ENCODE measurements at regions not wholly inside any gene's neighbourhood (a gene's known extent, or its start where the extent isn't known, plus 50 kb on each side); places are given as distances from the start of the nearest gene placed in this dataset.

DNA sequence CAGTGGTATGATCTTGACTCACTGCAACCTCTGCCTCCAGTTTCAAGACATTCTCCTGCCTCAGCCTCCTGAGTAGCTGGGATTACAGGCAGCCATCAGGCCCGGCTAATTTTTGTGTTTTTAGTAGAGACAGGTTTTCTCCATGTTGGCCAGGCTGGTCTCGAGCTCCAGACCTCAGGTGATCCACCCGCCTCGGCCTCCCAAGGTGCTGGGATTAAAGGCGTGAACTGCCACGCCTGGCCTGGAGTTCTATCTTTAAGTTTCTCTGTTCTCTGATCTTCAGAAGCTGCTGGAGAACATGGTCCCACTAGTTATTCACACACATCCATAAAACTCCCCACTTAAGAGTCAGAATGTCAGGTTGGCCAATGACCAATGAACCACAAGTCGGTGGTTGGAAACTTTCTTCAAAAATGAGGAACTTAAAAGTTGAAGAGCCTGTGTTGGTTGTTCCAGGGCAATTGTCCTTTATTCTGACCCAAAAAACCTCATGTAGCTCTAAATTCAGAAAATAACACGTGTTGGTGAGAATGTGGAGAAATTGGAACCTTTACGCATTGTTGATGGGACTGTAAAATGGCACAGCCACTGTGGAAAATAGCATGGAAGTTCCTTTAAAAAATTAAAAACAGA is 55.9 kb upstream of the PIK3CB start:
- DNase-seq, result peak; percentile 96

DNA sequence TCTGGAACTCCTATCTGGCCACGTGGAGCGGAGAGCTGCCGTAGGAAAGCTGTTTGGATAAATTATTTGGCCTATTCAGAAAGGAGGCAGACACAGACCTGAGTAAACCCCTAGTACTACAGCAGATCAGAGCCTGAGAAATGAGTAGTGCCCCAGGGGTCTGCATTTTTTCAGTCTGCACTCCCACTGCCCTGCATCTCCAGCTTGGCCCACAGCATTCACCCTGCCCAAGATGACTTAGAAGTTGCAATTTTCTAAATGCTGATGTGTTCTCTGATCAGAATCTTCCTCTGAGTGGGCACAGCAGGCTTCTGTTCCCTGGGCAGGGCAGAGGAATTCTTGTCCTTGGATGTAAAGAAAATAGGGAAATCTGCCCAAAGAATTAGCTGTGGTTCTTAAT is 55.1 kb upstream of the PIK3CB start:
- DNase-seq, result no peak

DNA sequence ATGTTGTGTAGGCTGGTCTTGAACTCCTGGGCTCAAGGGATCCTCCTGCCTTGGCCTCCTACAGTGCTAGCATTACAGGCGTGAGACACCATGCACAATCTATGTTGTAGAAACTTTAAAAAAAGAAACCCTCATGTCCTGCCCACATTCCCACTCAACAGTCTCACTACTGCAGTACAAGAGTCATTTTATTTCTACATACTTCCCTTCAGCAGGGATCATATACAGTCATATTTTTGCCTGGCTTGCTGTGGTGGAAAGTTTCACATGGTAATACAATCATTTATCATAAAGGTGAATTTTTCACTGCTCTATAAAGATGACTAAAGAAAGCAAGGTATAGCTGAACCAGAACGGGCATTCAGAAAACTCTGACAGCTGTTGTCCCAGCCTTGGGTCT is 53.8 kb upstream of the PIK3CB start:
- no peak for DNase-seq

DNA sequence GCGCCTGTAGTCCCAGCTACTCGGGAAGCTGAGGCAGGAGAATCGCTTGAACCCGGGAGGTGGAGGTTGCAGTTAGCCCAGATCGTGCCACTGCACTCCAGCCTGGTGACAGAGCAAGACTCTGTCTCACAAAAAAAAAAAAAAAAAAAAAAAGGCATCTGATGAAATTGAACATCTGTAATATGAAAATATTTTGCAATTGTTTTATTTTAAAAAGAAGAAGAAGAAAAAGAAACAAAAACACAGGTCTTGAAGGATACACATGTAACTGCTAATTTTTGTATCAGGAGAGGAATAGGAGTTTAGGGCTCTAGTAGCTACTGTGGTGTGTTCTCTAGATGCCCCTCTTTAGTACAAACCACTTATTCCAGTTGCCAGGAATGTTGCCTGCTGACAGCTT is 51.4 kb upstream of the PIK3CB start:
- peak; percentile 30 for DNase-seq

Measured in hematopoietic multipotent progenitor cell treated with erythropoietin and hydrocortisone succinate and interleukin-3 and kit ligand, for 4 days (in vitro differentiated cells).